ENCODE measurements at regions not wholly inside any gene's neighbourhood (a gene's known extent, or its start where the extent isn't known, plus 50 kb on each side); places are given as distances from the start of the nearest gene placed in this dataset.

GRCh38 chr11:100624346-100624745, 62.7 kb upstream of the ARHGAP42 start:
- FAIRE-seq (no peak), DNase-seq (ENCODE audit: low spot score) (no peak), ATAC-seq (no peak)
- ChIA-PET CTCF (ENCODE audit: low intra/inter-chr PET ratio, low total read pairs) (no interaction called here), POLR2A (no interaction called here)
- no peak overlapping the region for H3K4me2 ChIP-seq (ENCODE audit: low read depth, low read length)
- H4K20me1 ChIP-seq (ENCODE audit: insufficient read depth, low read length): no peaks in the 10 kb centered on the region
- no peaks in the 10 kb centered on the region for H3K79me2 ChIP-seq (ENCODE audit: insufficient read depth, low read length)
- peaks cover 16% of the 10 kb centered on the region for H3K9me3 ChIP-seq (ENCODE audit: low read length)
- no peak overlapping the region for H3K4me3 ChIP-seq (replicated peaks in 1 of 3; ENCODE audit: insufficient read depth in 1 of 3, low read depth in 2 of 3, low read length in 3 of 3)
- TF ChIP-seq CHCHD3 (CRISPR knock-in tag; IDR thresholded peaks at IDR 0.05): no peak
- no peak for TF ChIP-seq TFDP2 (CRISPR knock-in tag; IDR thresholded peaks at IDR 0.05)
- no peak for TF ChIP-seq ZNF775 (CRISPR knock-in tag; IDR thresholded peaks at IDR 0.05; ENCODE audit: borderline replicate concordance)
- no peak for TF ChIP-seq SNAPC2 (CRISPR knock-in tag; IDR thresholded peaks at IDR 0.05)
- no peak for TF ChIP-seq NAIF1 (CRISPR knock-in tag; IDR thresholded peaks at IDR 0.05; ENCODE audit: borderline replicate concordance)
- TF ChIP-seq ZBTB37 (CRISPR knock-in tag; IDR thresholded peaks at IDR 0.05): no peak
- no peak for TF ChIP-seq MED8 (CRISPR knock-in tag; IDR thresholded peaks at IDR 0.05; ENCODE audit: insufficient replicate concordance)
- no peak for TF ChIP-seq ZNF124 (CRISPR knock-in tag; IDR thresholded peaks at IDR 0.05)
- TF ChIP-seq ZNF788 (CRISPR knock-in tag; IDR thresholded peaks at IDR 0.05; ENCODE audit: borderline replicate concordance): no peak
- TF ChIP-seq, protein P1, sequence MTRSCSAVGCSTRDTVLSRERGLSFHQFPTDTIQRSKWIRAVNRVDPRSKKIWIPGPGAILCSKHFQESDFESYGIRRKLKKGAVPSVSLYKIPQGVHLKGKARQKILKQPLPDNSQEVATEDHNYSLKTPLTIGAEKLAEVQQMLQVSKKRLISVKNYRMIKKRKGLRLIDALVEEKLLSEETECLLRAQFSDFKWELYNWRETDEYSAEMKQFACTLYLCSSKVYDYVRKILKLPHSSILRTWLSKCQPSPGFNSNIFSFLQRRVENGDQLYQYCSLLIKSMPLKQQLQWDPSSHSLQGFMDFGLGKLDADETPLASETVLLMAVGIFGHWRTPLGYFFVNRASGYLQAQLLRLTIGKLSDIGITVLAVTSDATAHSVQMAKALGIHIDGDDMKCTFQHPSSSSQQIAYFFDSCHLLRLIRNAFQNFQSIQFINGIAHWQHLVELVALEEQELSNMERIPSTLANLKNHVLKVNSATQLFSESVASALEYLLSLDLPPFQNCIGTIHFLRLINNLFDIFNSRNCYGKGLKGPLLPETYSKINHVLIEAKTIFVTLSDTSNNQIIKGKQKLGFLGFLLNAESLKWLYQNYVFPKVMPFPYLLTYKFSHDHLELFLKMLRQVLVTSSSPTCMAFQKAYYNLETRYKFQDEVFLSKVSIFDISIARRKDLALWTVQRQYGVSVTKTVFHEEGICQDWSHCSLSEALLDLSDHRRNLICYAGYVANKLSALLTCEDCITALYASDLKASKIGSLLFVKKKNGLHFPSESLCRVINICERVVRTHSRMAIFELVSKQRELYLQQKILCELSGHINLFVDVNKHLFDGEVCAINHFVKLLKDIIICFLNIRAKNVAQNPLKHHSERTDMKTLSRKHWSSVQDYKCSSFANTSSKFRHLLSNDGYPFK (CRISPR knock-in tag; IDR thresholded peaks at IDR 0.05; ENCODE audit: borderline replicate concordance): no peak
- no peak for TF ChIP-seq NFYB (CRISPR knock-in tag; IDR thresholded peaks at IDR 0.05)
- H3K9ac ChIP-seq (ENCODE audit: insufficient read depth, low read depth, low read length): no peak overlapping the region
- no peaks in the 10 kb centered on the region for H3K36me3 ChIP-seq (replicated peaks in 1 of 2; ENCODE audit: control insufficient read depth in 1 of 2, insufficient read depth in 2 of 2, low read length in 2 of 2)
- H3K4me1 ChIP-seq (ENCODE audit: insufficient read depth, low read length): no peaks in the 10 kb centered on the region
- no peak overlapping the region for H2AFZ ChIP-seq (ENCODE audit: low read length)
- H3K27ac ChIP-seq (ENCODE audit: extremely low read length, insufficient read depth, low read length): no peak overlapping the region
- no peaks in the 10 kb centered on the region for H3K27me3 ChIP-seq (ENCODE audit: control insufficient read depth in 1 of 2, insufficient read depth in 2 of 2, low read length in 2 of 2)
- in situ Hi-C loops (cut with HindIII; ENCODE audit: extremely low pct_ligation_motif_present, low pct_unique_long_range_greater_than_20kb) (no loop called here), intact Hi-C loops (cut with micrococcal nuclease; ENCODE audit: unreplicated experiment) (no loop called here)
- 2% methylated on average over 2 of the region's 2 CpGs for WGBS (ENCODE audit: low lambda C conversion rate)
- BruUV-seq (replicated peaks): no TSS peak
